Thoracic aorta (tissue), 2 donors: ENCODE measurements at regions not wholly inside any gene's neighbourhood (a gene's known extent, or its start where the extent isn't known, plus 50 kb on each side); places are given as distances from the start of the nearest gene placed in this dataset.

ENCODE experiments used
- ATAC-seq: fragments of 150-250 bp; one replicate; pipeline ENCODE4 v1.8.0; 2017; ENCODE audit warnings: low read depth; ENCODE audit not compliant: insufficient number of reproducible peaks, low FRiP score
- DNase-seq: peaks from one replicate; pipeline ENCODE4 v3.0.0-alpha.2; 2020; ENCODE audit warnings: low spot score
- H3K27ac ChIP-seq, 2 donors: fragments of 200-600 bp; sonication (generic); 1 replicate in 1 of 2; 2 replicates in 1 of 2; pipeline ENCODE4 v1.5.1; 2016; ENCODE audit warnings: mild to moderate bottlenecking in 2 of 2, moderate library complexity in 2 of 2
- H3K27me3 ChIP-seq: fragments of 200-600 bp; sonication (generic); replicated peaks from 2 replicates; pipeline ENCODE4 v1.6.0; 2016; ENCODE audit warnings: mild to moderate bottlenecking; ENCODE audit not compliant: insufficient read depth
- H3K36me3 ChIP-seq: fragments of 200-600 bp; sonication (generic); one replicate; pipeline ENCODE4 v1.5.1; 2016
- H3K4me1 ChIP-seq, 2 donors: fragments of 200-600 bp; sonication (generic); 1 replicate in 1 of 2; 2 replicates in 1 of 2; pipeline versions ENCODE4 v1.5.1 to v1.6.0; 2016; ENCODE audit warnings: low read depth in 2 of 2, mild to moderate bottlenecking in 1 of 2; ENCODE audit not compliant: control insufficient read depth in 1 of 2
- H3K4me3 ChIP-seq: fragments of 200-600 bp; sonication (generic); 2 replicates; pipeline ENCODE4 v1.5.1; 2016; ENCODE audit warnings: mild to moderate bottlenecking
- H3K9me3 ChIP-seq: fragments of 200-600 bp; sonication (generic); 2 replicates; pipeline ENCODE4 v1.5.1; 2016
- CTCF ChIP-seq: fragments of 200-600 bp; sonication (generic); IDR thresholded peaks from one replicate; pipeline ENCODE4 v1.5.1; 2019; ENCODE audit warnings: antibody characterized with exemption

DNA sequence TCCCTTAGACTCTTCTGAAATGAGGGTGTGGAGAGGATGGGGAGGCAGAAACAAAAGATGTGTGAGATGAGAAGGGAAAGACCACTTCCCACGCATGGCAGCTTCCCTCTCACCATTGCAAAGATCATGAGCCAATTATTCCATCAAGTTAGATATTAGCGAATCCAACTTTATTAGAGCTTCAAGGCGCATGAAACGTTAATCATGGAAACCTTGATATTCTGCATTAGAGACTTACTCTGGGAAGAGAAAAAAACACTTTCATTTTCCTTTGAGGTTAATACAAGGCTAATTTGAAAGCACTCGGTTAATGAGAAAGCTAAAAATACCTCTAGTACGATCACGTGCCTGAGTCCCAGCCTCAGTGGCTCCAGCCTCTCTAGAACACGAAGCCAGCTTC, 220.6 kb upstream of the RPL38 start:
- no peaks in the 10 kb centered on the region for H3K27me3 ChIP-seq
- ATAC-seq (no peak), DNase-seq (no peak)

GRCh38 chr17:73983621-73984400, 219.7 kb upstream of the RPL38 start:
- no peak for TF ChIP-seq CTCF
- H3K36me3 ChIP-seq: no peaks in the 10 kb centered on the region
- H3K27me3 ChIP-seq: no peaks in the 10 kb centered on the region
- H3K4me1 ChIP-seq: no peaks in the 10 kb centered on the region
- H3K9me3 ChIP-seq: no peaks in the 10 kb centered on the region
- ATAC-seq (no peak), DNase-seq (no peak)
- no peak overlapping the region for H3K4me3 ChIP-seq
- H3K27ac ChIP-seq: no peak overlapping the region

More for the DNA sequence above, 220.6 kb upstream of the RPL38 start:
- no peaks in the 10 kb centered on the region for H3K9me3 ChIP-seq
- H3K4me1 ChIP-seq: no peaks in the 10 kb centered on the region
- no peaks in the 10 kb centered on the region for H3K36me3 ChIP-seq
- no peak overlapping the region for H3K27ac ChIP-seq
- TF ChIP-seq CTCF: no peak
- no peak overlapping the region for H3K4me3 ChIP-seq

- Histone ChIP-seq H3K9me3 (no peaks in the 10 kb centered on the region), H3K36me3 (no peaks in the 10 kb centered on the region), H3K27me3 (no peaks in the 10 kb centered on the region), H3K4me3 (no peak overlapping the region), H3K27ac (no peak overlapping the region), H3K4me1 (no peaks in the 10 kb centered on the region)
- DNase-seq: no peak
- TF ChIP-seq CTCF: no peak
- ATAC-seq: no peak
Observed at GRCh38 chr17:73984941-73985340, 218.5 kb upstream of the RPL38 start.

- DNase-seq (no peak), ATAC-seq (no peak)
- H3K4me1 ChIP-seq: no peaks in the 10 kb centered on the region
- TF ChIP-seq CTCF: no peak
- H3K4me3 ChIP-seq: no peak overlapping the region
- H3K36me3 ChIP-seq: no peaks in the 10 kb centered on the region
- H3K27ac ChIP-seq: no peak overlapping the region
- H3K27me3 ChIP-seq: no peaks in the 10 kb centered on the region
- no peaks in the 10 kb centered on the region for H3K9me3 ChIP-seq
Observed at GRCh38 chr17:73985466-73986015, 217.9 kb upstream of the RPL38 start.

GRCh38 chr17:73986641-73987177, 216.8 kb upstream of the RPL38 start:
- DNase-seq: no peak
- no peaks in the 10 kb centered on the region for H3K27me3 ChIP-seq
- no peak for TF ChIP-seq CTCF

More at GRCh38 chr17:73986641-73987177, 216.8 kb upstream of the RPL38 start:
- Histone ChIP-seq H3K4me3 (no peak overlapping the region), H3K36me3 (no peaks in the 10 kb centered on the region), H3K4me1 (no peaks in the 10 kb centered on the region), H3K27ac (no peak overlapping the region), H3K9me3 (no peaks in the 10 kb centered on the region)
- no peak for ATAC-seq
